Left colon (tissue), 2 donors: ENCODE measurements at regions not wholly inside any gene's neighbourhood (a gene's known extent, or its start where the extent isn't known, plus 50 kb on each side); places are given as distances from the start of the nearest gene placed in this dataset.
A peak's percentile ranks its signal among the peaks of the same experiment; 100 is the strongest.
"Not testable (repeated sequence)": the region's sequence is repeated elsewhere in the genome, so short reads cannot be mapped to it uniquely, and the experiment has no call there.

Experiments
- ATAC-seq: fragments of 200-7000 bp; cut with Tn5 transposase; one replicate; pipeline ENCODE4 v1.9.1; 2020; ENCODE audit warnings: mild to moderate bottlenecking, moderate library complexity
- DNase-seq, 2 donors: peaks; one replicate each; pipeline ENCODE4 v3.0.0-alpha.2; 2020
- intact Hi-C, 2 donors: fragments of 100-400 bp; cut with DNase I in 1 of 2; cut with micrococcal nuclease in 1 of 2; formaldehyde crosslinking; loops; one replicate each; pipeline versions ENCODE4 v1.11.2 to v1.14.0; 2022; cut with DNase I, micrococcal nuclease
- donor health status: DM: no; HTN: no; CAD: no.
- donor health status: DM: yes; HTN: yes; CAD: no.

GRCh38 chr16:88128556-88128955 is 177.3 kb downstream of the BANP start:
- intact Hi-C loops: no loop called here
- DNase-seq (no peak), ATAC-seq (no peak)

GRCh38 chr16:88129133-88129532 is 177.9 kb downstream of the BANP start:
- ATAC-seq, DNase-seq, intact Hi-C loops: not testable (repeated sequence)

GRCh38 chr16:88130016-88130415 is 178.8 kb downstream of the BANP start:
- DNase-seq: no peak
- intact Hi-C loops: no loop called here
- no peak for ATAC-seq

- DNase-seq: no peak
- intact Hi-C loops: no loop called here
- no peak for ATAC-seq
Observed at GRCh38 chr16:88130681-88131080, 179.4 kb downstream of the BANP start.

- ATAC-seq: no peak
- no peak for DNase-seq
- intact Hi-C loops: no loop called here
Observed at GRCh38 chr16:88131256-88131655, 180.0 kb downstream of the BANP start.

- DNase-seq (no peak), ATAC-seq (no peak)
- intact Hi-C loops: no loop called here
Observed at GRCh38 chr16:88131966-88132365, 180.7 kb downstream of the BANP start.

GRCh38 chr16:88132836-88133506 is 181.7 kb downstream of the BANP start:
- no peak for DNase-seq
- ATAC-seq: no peak
- intact Hi-C loops: no loop called here

GRCh38 chr16:88133507-88133843 is 182.2 kb downstream of the BANP start:
- intact Hi-C loops: no loop called here
- no peak for DNase-seq
- ATAC-seq: no peak

- ATAC-seq, DNase-seq, intact Hi-C loops: not testable (repeated sequence)
Observed at GRCh38 chr16:88134172-88134898, 183.1 kb downstream of the BANP start.

GRCh38 chr16:88134899-88135682 is 183.9 kb downstream of the BANP start:
- ATAC-seq, intact Hi-C loops, DNase-seq: not testable (repeated sequence)

- DNase-seq, ATAC-seq, intact Hi-C loops: not testable (repeated sequence)
Observed at GRCh38 chr16:88136211-88136713, 185.0 kb downstream of the BANP start.

- ATAC-seq, intact Hi-C loops, DNase-seq: not testable (repeated sequence)
Observed at GRCh38 chr16:88136939-88137338, 185.7 kb downstream of the BANP start.

GRCh38 chr16:88139141-88139540 is 187.9 kb downstream of the BANP start:
- DNase-seq, ATAC-seq, intact Hi-C loops: not testable (repeated sequence)

GRCh38 chr16:88140195-88140594 is 189.0 kb downstream of the BANP start:
- intact Hi-C loops, ATAC-seq: not testable (repeated sequence)

GRCh38 chr16:88141580-88141979 is 190.3 kb downstream of the BANP start:
- intact Hi-C loops: no loop called here
- ATAC-seq: no peak
- no peak for DNase-seq

More at GRCh38 chr16:88140195-88140594, 189.0 kb downstream of the BANP start:
- not testable (repeated sequence) for DNase-seq

- intact Hi-C loops: not testable (repeated sequence)
- peak in 1 of 2 donors; percentile 22 for DNase-seq
- ATAC-seq: peak; percentile 91
Observed at GRCh38 chr16:88142056-88142935, 191.1 kb downstream of the BANP start.

- intact Hi-C loops, DNase-seq: not testable (repeated sequence)
- peak; percentile 17 for ATAC-seq
Observed at GRCh38 chr16:88143122-88144027, 192.1 kb downstream of the BANP start.
